ENCODE measurements at regions not wholly inside any gene's neighbourhood (a gene's known extent, or its start where the extent isn't known, plus 50 kb on each side); places are given as distances from the start of the nearest gene placed in this dataset.

- in situ Hi-C loops (cut with HindIII; ENCODE audit: low sequenced_read_pairs) = no loop called here
- DNase-seq (ENCODE audit: low read depth, low spot score) = no peak
- TF ChIP-seq CTCF (IDR thresholded peaks at IDR 0.05; ENCODE audit: low read depth, low read length) = no peak
- no peak overlapping the region for H3K4me3 ChIP-seq (ENCODE audit: low read depth, low read length)
Measured at GRCh38 chr2:117716505-117716904, 98.0 kb upstream of the DDX18 start.

GRCh38 chr2:117717072-117717471 is 97.4 kb upstream of the DDX18 start:
- no peak for DNase-seq (ENCODE audit: low read depth, low spot score)
- no peak for TF ChIP-seq CTCF (IDR thresholded peaks at IDR 0.05; ENCODE audit: low read depth, low read length)
- H3K4me3 ChIP-seq (ENCODE audit: low read depth, low read length) = no peak overlapping the region
- in situ Hi-C loops (cut with HindIII; ENCODE audit: low sequenced_read_pairs) = no loop called here

GRCh38 chr2:117718048-117718447 is 96.4 kb upstream of the DDX18 start:
- in situ Hi-C loops (cut with HindIII; ENCODE audit: low sequenced_read_pairs) = no loop called here
- TF ChIP-seq CTCF (IDR thresholded peaks at IDR 0.05; ENCODE audit: low read depth, low read length) = no peak
- DNase-seq (ENCODE audit: low read depth, low spot score) = no peak
- H3K4me3 ChIP-seq (ENCODE audit: low read depth, low read length) = no peak overlapping the region

- TF ChIP-seq CTCF (IDR thresholded peaks at IDR 0.05; ENCODE audit: low read depth, low read length) = no peak
- in situ Hi-C loops (cut with HindIII; ENCODE audit: low sequenced_read_pairs) = no loop called here
- H3K4me3 ChIP-seq (ENCODE audit: low read depth, low read length) = no peak overlapping the region
- no peak for DNase-seq (ENCODE audit: low read depth, low spot score)
Measured at GRCh38 chr2:117720765-117721164, 93.7 kb upstream of the DDX18 start.

- in situ Hi-C loops (cut with HindIII; ENCODE audit: low sequenced_read_pairs) = no loop called here
- TF ChIP-seq CTCF (IDR thresholded peaks at IDR 0.05; ENCODE audit: low read depth, low read length) = no peak
- no peak for DNase-seq (ENCODE audit: low read depth, low spot score)
- H3K4me3 ChIP-seq (ENCODE audit: low read depth, low read length) = no peak overlapping the region
Measured at GRCh38 chr2:117723483-117723882, 91.0 kb upstream of the DDX18 start.

GRCh38 chr2:117723888-117724434 is 90.5 kb upstream of the DDX18 start:
- H3K4me3 ChIP-seq (ENCODE audit: low read depth, low read length) = no peak overlapping the region
- in situ Hi-C loops (cut with HindIII; ENCODE audit: low sequenced_read_pairs) = no loop called here

More at GRCh38 chr2:117723888-117724434, 90.5 kb upstream of the DDX18 start:
- no peak for DNase-seq (ENCODE audit: low read depth, low spot score)
- no peak for TF ChIP-seq CTCF (IDR thresholded peaks at IDR 0.05; ENCODE audit: low read depth, low read length)
